Neural progenitor cell (in vitro differentiated cells): ENCODE measurements at regions not wholly inside any gene's neighbourhood (a gene's known extent, or its start where the extent isn't known, plus 50 kb on each side); places are given as distances from the start of the nearest gene placed in this dataset.

Experiments
- DNase-seq: peaks from one replicate; pipeline ENCODE4 v3.0.0-alpha.2; 2016; ENCODE audit warnings: low spot score
- H2AFZ ChIP-seq: fragments of 200-600 bp; sonication (generic); replicated peaks from 2 replicates; pipeline ENCODE4 v1.6.1; 2016; ENCODE audit warnings: antibody characterized with exemption
- H3F3A ChIP-seq: fragments of 200-600 bp; sonication (generic); 2 replicates; pipeline ENCODE4 v1.6.1; 2016; ENCODE audit warnings: antibody characterized with exemption, low read depth
- H3K27ac ChIP-seq: fragments of 200-600 bp; sonication (generic); 2 replicates; pipeline ENCODE4 v1.5.1; 2016; ENCODE audit warnings: mild to moderate bottlenecking
- H3K27me3 ChIP-seq: fragments of 200-600 bp; sonication (generic); 2 replicates; pipeline ENCODE4 v1.6.1; 2016; ENCODE audit warnings: mild to moderate bottlenecking, moderate library complexity
- H3K36me3 ChIP-seq: fragments of 200-600 bp; sonication (generic); 2 replicates; pipeline ENCODE4 v1.5.1; 2016
- H3K4me1 ChIP-seq: fragments of 200-600 bp; sonication (generic); 2 replicates; pipeline ENCODE4 v1.6.1; 2016; ENCODE audit warnings: mixed run types
- H3K4me2 ChIP-seq: fragments of 200-600 bp; sonication (generic); 2 replicates; pipeline ENCODE4 v1.6.1; 2016
- H3K4me3 ChIP-seq: fragments of 200-600 bp; sonication (generic); 2 replicates; pipeline ENCODE4 v1.5.1; 2016
- H3K79me2 ChIP-seq: fragments of 200-600 bp; sonication (generic); 2 replicates; pipeline ENCODE4 v1.6.1; 2016; ENCODE audit warnings: low read depth
- H3K9ac ChIP-seq: fragments of 200-600 bp; sonication (generic); 2 replicates; pipeline ENCODE4 v1.6.1; 2016
- H3K9me3 ChIP-seq: fragments of 200-600 bp; sonication (generic); 2 replicates; pipeline ENCODE4 v1.5.1; 2016; ENCODE audit warnings: low read depth
- H4K20me1 ChIP-seq: fragments of 200-600 bp; sonication (generic); 2 replicates; pipeline ENCODE4 v1.6.1; 2016; ENCODE audit warnings: low read depth
- H3K27ac Mint-ChIP-seq: 3 replicates; pipeline ENCODE4 v1.8.0; 2021; ENCODE audit warnings: mixed read lengths
- H3K27me3 Mint-ChIP-seq: 2 replicates; pipeline ENCODE4 v1.8.0; 2022; ENCODE audit warnings: low read depth, mild to moderate bottlenecking, inconsistent platforms, moderate library complexity, mixed read lengths; ENCODE audit not compliant: insufficient read depth
- H3K36me3 Mint-ChIP-seq: 3 replicates; pipeline ENCODE4 v1.8.0; 2021; ENCODE audit warnings: mixed read lengths
- H3K4me1 Mint-ChIP-seq: 3 replicates; pipeline ENCODE4 v1.8.0; 2021; ENCODE audit warnings: mixed read lengths
- H3K4me3 Mint-ChIP-seq: 3 replicates; pipeline ENCODE4 v1.8.0; 2021; ENCODE audit warnings: mild to moderate bottlenecking, moderate library complexity, mixed read lengths
- H3K9me3 Mint-ChIP-seq: 3 replicates; pipeline ENCODE4 v1.8.0; 2020; ENCODE audit warnings: mixed read lengths
- EZH2 ChIP-seq: fragments of 200-600 bp; sonication (generic); IDR thresholded peaks from 2 replicates; pipeline ENCODE4 v1.6.1; 2017; ENCODE audit warnings: antibody characterized with exemption, mild to moderate bottlenecking, moderate library complexity
- EZH2phosphoT487 ChIP-seq: fragments of 200-600 bp; sonication (generic); IDR thresholded peaks from 2 replicates; pipeline ENCODE4 v1.6.1; 2017; ENCODE audit warnings: antibody characterized with exemption
- TF ChIP-seq, protein P1 (sequence below): fragments of 200-600 bp; sonication (generic); IDR thresholded peaks from 2 replicates; pipeline ENCODE4 v1.5.1; 2017; ENCODE audit warnings: antibody characterized with exemption, mild to moderate bottlenecking

DNA sequence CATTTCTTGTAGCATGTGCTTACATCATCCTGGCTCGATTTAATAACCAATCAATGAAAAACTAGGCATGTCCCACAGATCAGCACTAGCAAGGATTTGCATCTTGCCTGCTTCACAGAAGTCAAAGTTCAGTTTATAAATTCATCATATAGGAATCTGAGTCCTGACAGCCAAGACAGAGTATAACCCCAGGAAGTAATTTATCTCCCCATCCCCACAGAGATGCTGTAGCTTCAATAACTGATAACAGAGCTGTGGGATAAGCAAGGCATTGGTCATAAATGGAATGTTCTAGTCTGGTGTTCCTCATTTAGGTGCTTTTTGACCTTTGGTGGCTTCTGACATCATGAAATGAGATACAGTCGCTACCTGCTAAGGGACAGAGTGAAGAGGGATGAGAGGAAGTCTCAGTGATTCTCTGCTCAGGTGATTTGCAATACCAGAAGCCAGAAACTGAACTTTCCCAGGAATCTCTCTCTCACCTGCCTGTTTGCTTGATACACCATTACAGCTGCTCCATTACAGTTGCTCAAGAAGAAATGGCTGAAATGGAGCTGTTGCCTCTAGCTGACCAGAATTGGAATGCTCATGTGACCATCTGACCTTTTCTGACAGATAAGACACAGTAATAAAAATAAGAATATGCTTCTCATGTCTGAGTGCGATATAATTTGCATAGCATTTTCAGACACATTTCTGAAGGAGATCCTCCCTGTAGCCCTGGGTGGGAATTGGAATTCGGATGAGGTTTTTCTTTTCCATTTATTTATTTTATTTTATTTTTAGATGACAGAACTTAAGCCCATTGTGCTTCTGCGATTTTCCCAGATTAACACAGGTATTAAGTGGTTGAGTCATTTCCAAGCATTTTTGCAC lies 217.1 kb upstream of the KCNMB2 start:
- no peak overlapping the region for H3K27ac Mint-ChIP-seq
- no peak overlapping the region for H2AFZ ChIP-seq
- no peak overlapping the region for H3K4me3 Mint-ChIP-seq
- H3K27ac ChIP-seq, result no peak overlapping the region
- no peaks in the 10 kb centered on the region for H3K36me3 Mint-ChIP-seq
- DNase-seq, result no peak
- no peaks in the 10 kb centered on the region for H3K9me3 Mint-ChIP-seq
- no peaks in the 10 kb centered on the region for H4K20me1 ChIP-seq
- TF ChIP-seq EZH2phosphoT487, result no peak
- peaks cover 16% of the 10 kb centered on the region for H3K4me1 Mint-ChIP-seq
- no peaks in the 10 kb centered on the region for H3F3A ChIP-seq
- no peak overlapping the region for H3K4me2 ChIP-seq
- no peak overlapping the region for H3K9ac ChIP-seq
- no peak overlapping the region for H3K4me3 ChIP-seq
- H3K27me3 Mint-ChIP-seq, result no peaks in the 10 kb centered on the region
- no peaks in the 10 kb centered on the region for H3K4me1 ChIP-seq
- no peaks in the 10 kb centered on the region for H3K36me3 ChIP-seq
- H3K9me3 ChIP-seq, result no peaks in the 10 kb centered on the region
- H3K27me3 ChIP-seq, result no peaks in the 10 kb centered on the region
- no peaks in the 10 kb centered on the region for H3K79me2 ChIP-seq

- Histone ChIP-seq H2AFZ (peak overlapping the region; percentile 35), H3K9ac (no peak overlapping the region)
Observed at GRCh38 chr3:178320456-178321351, 215.5 kb upstream of the KCNMB2 start.

GRCh38 chr3:178324356-178324755 lies 211.9 kb upstream of the KCNMB2 start:
- no peak for DNase-seq
- TF ChIP-seq EZH2, result no peak
- TF ChIP-seq, protein P1, sequence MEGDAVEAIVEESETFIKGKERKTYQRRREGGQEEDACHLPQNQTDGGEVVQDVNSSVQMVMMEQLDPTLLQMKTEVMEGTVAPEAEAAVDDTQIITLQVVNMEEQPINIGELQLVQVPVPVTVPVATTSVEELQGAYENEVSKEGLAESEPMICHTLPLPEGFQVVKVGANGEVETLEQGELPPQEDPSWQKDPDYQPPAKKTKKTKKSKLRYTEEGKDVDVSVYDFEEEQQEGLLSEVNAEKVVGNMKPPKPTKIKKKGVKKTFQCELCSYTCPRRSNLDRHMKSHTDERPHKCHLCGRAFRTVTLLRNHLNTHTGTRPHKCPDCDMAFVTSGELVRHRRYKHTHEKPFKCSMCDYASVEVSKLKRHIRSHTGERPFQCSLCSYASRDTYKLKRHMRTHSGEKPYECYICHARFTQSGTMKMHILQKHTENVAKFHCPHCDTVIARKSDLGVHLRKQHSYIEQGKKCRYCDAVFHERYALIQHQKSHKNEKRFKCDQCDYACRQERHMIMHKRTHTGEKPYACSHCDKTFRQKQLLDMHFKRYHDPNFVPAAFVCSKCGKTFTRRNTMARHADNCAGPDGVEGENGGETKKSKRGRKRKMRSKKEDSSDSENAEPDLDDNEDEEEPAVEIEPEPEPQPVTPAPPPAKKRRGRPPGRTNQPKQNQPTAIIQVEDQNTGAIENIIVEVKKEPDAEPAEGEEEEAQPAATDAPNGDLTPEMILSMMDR, result no peak
- TF ChIP-seq EZH2phosphoT487, result no peak
- H3K36me3 Mint-ChIP-seq, result no peaks in the 10 kb centered on the region
- no peaks in the 10 kb centered on the region for H3K27me3 Mint-ChIP-seq
- Histone ChIP-seq H3K4me3 (no peak overlapping the region), H2AFZ (no peak overlapping the region), H3K4me2 (no peak overlapping the region), H3K27ac (no peak overlapping the region), H3K4me1 (no peaks in the 10 kb centered on the region), H3K9ac (no peak overlapping the region), H3K9me3 (no peaks in the 10 kb centered on the region), H3K27me3 (no peaks in the 10 kb centered on the region), H3F3A (no peaks in the 10 kb centered on the region), H3K79me2 (no peaks in the 10 kb centered on the region), H4K20me1 (no peaks in the 10 kb centered on the region), H3K36me3 (no peaks in the 10 kb centered on the region)
- no peak overlapping the region for H3K4me3 Mint-ChIP-seq
- H3K9me3 Mint-ChIP-seq, result no peaks in the 10 kb centered on the region
- H3K4me1 Mint-ChIP-seq, result peaks cover 16% of the 10 kb centered on the region
- no peak overlapping the region for H3K27ac Mint-ChIP-seq

More at GRCh38 chr3:178320456-178321351, 215.5 kb upstream of the KCNMB2 start:
- H3K27me3 ChIP-seq, result no peaks in the 10 kb centered on the region
- DNase-seq, result no peak
- Mint-ChIP-seq H3K4me3 (no peak overlapping the region), H3K27ac (no peak overlapping the region), H3K9me3 (no peaks in the 10 kb centered on the region), H3K4me1 (peaks cover 16% of the 10 kb centered on the region), H3K27me3 (no peaks in the 10 kb centered on the region), H3K36me3 (no peaks in the 10 kb centered on the region)
- no peaks in the 10 kb centered on the region for H3K9me3 ChIP-seq
- H3K4me2 ChIP-seq, result no peak overlapping the region
- H3K79me2 ChIP-seq, result no peaks in the 10 kb centered on the region
- H3K36me3 ChIP-seq, result no peaks in the 10 kb centered on the region
- H3F3A ChIP-seq, result no peaks in the 10 kb centered on the region
- H3K4me3 ChIP-seq, result no peak overlapping the region
- H4K20me1 ChIP-seq, result no peaks in the 10 kb centered on the region
- no peak overlapping the region for H3K27ac ChIP-seq
- no peak for TF ChIP-seq EZH2phosphoT487
- no peak for TF ChIP-seq EZH2
- TF ChIP-seq, protein P1, result no peak
- H3K4me1 ChIP-seq, result no peaks in the 10 kb centered on the region
